Hematopoietic multipotent progenitor cell treated with erythropoietin and hydrocortisone succinate and interleukin-3 and kit ligand, for 17 days (in vitro differentiated cells): ENCODE measurements at regions not wholly inside any gene's neighbourhood (a gene's known extent, or its start where the extent isn't known, plus 50 kb on each side); places are given as distances from the start of the nearest gene placed in this dataset.
"Not testable (repeated sequence)": the region's sequence is repeated elsewhere in the genome, so short reads cannot be mapped to it uniquely, and the experiment has no call there.

Experiments
- DNase-seq: peaks from one replicate; pipeline ENCODE4 v3.0.0-alpha.2; 2015; ENCODE audit warnings: low spot score

DNA sequence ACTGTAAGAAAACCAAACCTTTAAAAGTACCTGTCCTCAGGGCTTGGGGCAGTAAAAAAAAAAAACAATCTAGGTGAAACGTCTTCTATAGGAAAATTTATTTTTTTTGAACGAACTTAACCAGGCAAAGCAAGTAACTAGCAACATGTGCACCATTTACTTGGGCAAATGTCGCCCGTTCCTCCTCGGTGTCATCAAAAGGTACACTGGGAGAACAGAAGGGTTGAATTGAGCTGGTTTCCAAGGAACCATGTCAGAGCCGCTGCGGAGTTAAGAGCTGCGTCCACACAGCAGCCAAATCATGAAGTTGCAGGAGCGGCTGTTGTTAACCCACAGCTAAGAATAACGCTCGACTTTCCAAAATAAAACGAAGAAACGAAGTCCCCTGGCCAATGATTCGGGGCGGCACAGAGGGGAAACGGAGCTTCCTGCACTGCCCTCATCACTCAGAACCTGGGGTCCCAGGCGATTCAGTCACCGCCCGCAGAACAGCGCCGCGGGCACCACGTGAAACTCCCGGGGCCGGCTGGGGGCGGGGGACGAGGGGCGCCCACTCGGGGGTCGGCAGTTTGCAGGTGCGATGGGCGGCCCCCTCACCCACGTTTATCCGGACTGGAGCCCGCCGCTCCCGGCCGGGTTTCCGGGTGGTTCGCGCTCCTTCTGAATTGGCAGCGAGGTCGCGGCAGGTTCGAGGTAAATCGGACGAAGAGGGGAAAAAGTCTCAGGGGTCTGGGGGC is 53.6 kb upstream of the PLGLB1 start:
- DNase-seq = peak; percentile 33

DNA sequence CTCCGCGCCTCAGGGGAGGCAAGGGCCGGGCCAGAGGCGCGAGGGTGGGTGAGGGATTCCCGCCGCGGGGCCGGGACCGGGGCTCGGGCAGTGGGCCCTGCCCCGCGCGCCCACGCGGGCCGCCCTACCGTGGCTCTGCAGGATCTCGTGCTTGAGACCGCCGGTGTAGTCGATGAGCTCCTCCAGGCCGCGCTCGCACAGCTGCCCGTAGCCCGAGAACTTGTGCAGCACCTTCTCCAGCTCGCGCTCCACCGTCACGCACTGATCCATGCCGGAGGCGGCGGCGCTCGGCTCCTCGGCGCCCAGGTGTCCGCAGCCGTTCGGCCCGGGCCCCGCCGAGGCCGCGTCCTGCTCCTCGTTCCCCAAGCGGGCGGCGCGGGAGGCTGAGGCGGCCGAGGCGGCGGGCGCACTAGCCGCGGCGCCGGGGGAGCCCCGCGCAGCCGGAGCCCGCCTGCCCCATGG is 54.2 kb upstream of the PLGLB1 start:
- peak; percentile 63 for DNase-seq

DNA sequence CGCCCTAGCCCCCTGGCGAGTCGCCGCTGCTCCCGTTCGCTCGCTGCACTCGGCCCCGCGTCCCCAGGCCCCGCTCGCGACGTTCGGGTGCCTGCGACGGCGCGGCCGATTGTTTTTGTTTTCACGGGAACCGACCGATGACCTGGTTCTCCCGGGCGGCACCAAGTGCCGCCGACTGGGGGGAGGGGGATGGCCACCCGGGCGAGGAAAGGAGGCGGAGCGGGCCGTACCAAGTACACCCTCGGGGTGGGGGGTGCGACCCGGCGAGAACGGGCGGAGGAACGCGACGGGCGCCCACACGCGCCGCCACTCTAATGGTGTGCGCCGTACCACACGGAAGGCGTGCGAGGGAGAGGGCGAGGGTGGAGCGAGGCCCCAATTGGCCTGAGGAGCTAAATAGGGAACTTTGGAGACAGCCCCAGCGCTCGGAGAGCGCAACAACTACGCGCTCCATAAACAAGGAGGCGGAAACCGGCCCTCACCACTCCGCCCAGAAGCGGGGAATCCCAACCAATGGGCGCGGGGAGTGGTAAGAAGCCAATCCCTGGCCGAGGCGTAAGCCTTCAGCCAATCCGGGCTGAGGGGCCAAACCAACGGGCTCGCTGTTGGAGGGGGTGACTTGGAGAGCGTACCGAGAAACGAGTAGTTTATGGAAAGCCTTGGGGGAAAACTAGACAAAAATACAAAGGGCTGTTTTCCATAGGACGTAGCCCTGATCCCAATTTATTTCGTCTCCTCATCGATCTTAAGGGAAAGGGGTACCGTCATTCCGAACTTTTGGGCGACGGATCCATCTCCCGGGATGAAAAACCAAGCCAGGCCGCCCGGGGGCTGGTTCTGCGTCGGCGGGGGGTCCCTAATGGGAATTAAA is 54.8 kb upstream of the PLGLB1 start:
- DNase-seq = peak; percentile 93

DNA sequence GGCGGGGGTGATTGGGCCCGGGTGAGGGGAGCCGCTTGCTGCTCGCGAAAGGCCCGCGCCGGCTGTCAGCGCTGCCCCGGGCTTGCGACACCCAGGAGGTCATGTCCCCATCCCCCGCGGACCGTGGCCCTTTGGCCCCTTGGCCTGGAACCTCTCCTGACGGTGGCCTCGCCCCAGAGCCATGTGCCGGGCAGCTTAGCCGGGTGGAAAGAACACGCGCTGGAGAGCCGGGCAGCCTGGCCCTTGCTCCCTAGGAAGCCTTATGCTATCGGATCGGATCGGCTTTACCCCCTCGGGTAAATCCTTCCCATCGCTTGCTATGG is 55.4 kb upstream of the PLGLB1 start:
- DNase-seq = not testable (repeated sequence)

DNA sequence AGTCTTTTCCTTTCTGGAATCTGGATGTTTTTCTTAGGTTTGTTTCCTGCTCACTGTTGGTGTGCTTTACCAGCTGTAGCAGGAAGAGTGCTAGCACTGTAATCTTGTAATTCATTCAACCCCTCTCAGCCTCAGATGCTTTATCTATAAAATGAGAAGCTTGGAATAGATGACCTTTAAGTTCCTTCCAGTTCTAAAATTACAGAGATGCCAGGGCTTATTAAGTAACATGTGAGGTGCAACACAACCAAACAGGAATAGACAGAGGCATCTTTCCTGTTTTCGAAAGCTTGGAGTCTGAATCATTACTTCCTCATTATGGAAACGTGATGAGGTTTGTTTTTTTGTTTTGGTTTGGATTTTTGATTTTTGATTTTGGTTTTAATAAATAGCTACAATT is 60.1 kb upstream of the PLGLB1 start:
- not testable (repeated sequence) for DNase-seq

DNA sequence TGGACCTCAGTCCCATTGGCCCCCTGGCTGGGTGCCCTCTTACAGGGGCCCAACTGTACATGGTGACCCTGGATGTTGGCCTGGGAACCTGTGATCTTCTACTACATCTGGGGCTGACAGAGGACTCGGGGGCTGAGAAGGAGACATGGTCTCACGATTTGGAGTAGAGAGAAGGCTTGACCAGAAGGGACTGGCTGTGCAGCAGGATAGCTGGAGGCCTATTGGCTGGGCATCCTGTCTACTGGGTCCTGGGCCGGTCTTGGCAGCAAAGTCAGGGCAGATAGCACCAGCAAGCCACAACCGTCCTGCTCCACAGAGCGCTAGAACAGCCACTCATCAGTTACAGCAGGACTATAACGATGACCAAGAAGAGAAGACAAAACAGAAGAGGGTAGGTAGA is 66.4 kb upstream of the PLGLB1 start:
- not testable (repeated sequence) for DNase-seq

DNA sequence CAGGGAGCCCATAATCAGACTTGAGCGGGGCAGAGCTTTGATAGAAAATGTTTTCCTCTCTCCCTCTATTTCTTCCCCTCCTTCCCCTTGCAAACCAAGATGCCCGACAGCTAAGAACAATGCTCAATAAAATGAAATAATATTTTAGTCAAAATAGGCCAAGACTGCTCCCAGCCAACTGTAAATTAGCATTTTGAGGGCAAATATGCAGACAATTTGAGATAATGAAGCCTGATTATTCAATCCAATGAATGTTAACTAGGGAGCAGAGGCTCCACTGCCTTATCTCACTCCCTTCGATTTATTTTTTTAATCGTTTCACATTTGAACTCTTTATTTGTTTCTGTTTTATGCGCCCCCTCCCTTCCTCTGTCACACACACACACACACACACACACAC is 67.8 kb upstream of the PLGLB1 start:
- not testable (repeated sequence) for DNase-seq

DNA sequence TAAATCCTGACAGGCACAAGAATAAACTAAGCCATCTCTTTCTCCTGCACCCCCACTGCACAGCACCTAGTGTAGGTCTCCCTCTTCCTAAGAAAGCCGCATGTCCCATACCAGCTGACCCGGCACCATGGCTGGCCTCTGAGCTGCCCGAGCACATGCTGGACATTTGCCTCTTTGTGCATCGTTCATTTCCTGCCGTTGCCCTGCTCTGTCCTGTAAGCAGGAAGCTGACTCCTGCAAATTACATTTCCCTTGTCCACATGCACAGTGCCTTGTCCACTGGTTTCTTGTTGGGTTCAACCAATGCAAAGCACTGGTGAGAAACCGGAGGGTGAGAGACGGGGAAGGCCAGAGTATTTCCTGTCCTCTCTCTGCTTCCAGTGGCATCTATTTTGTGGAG is 71.6 kb upstream of the PLGLB1 start:
- not testable (repeated sequence) for DNase-seq

DNA sequence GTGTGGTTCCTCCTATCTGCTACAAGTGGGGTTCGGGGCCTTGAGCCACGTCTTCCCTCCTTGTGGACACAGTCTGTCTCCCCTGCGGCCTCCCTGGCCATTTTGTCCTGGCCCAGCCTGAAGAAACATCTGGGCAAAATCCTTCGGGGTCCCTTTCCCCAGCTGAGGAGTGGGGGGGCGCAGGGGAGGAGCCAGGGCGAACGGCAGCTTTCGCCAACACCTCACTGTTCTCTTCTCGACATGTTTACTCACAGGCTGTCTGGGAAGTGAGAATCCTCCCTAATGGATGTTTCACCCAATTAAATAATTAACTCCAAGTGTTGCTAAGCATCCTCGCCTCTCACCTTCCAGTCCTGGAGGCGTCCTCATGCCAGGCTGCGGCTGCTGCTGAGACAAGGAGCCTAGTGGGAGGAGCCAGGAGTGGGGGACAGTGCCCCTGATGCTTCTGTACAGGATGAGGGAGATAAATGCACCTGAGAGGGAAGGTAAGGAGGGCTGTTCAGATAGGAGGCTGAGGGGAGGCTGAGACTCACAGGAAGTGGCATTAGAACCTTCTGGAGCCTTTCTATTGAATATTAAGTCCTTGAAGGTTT is 72.4 kb upstream of the PLGLB1 start:
- DNase-seq = not testable (repeated sequence)

DNA sequence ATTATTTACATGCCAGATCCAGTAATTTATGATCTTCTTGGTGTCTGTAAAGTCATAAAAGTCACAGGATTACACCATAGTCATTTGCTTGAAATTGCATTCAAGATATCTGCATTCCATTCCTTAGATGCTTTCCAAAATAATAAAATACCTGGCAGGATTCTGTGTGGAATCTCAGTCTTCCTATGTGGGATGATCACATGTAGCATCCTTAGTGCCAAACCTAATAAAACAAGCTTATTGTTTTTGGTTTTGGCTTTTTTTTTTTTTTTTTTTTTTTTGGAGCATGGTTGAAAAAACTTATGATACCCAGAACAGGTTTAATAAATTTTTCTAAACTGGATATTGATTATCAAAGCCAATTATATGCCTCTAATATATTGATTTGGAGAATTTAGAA is 74.2 kb upstream of the PLGLB1 start:
- not testable (repeated sequence) for DNase-seq

DNA sequence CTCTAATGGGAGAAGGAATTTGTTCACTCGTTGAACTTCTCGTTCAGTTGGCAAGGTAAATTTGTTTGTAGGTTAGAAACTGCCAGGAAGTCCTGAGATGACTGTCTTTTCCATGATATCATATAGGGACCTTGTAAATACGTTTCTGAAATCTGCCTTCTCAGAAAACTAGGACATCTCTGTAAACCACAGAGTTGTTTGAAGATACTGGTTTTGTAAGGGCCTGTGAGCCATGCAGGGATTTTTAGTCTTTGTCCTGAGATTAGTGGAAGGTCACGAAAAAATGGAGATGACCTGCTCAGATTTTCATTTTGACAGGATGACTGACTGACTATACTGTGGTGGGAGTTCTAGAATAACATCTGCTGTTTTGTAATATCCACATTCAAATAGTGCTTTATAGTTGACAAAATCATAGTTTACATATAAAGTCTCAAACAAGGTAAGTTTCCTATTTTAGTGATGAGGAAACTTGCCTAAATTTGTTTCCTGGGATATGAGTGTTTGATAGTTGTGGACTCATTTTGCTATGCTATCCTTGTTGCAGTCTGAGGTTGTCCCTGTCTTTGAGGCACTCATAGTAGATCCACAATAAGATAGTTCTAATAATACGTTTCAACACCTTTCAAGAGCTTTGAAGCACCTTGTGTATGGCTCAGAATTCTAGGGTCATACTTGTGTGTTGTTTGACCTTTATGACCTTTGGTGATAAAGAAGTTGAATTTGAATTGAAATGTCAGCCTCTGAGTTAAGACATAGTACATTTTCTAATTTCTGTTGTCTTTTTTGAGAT is 107.3 kb upstream of the PLGLB1 start:
- not testable (repeated sequence) for DNase-seq

DNA sequence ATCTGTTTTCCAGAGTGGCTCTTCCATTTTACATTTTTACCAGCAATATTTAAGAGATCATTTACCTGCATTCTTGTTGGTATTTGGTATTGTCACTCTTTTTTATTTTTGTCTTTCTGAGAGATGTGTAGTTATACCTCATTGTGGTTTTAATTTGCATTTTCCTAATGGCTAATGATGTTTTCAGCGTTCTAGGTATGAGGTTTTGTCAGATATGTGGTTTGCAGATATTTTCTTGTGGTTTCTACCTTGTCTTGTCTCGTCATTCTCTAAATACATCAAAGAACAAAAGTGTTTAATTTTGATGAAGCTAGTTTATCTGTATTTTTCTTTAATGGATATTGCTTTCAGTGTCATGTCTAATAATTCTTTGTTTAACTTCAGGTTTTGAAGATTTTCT is 110.9 kb upstream of the PLGLB1 start:
- not testable (repeated sequence) for DNase-seq

DNA sequence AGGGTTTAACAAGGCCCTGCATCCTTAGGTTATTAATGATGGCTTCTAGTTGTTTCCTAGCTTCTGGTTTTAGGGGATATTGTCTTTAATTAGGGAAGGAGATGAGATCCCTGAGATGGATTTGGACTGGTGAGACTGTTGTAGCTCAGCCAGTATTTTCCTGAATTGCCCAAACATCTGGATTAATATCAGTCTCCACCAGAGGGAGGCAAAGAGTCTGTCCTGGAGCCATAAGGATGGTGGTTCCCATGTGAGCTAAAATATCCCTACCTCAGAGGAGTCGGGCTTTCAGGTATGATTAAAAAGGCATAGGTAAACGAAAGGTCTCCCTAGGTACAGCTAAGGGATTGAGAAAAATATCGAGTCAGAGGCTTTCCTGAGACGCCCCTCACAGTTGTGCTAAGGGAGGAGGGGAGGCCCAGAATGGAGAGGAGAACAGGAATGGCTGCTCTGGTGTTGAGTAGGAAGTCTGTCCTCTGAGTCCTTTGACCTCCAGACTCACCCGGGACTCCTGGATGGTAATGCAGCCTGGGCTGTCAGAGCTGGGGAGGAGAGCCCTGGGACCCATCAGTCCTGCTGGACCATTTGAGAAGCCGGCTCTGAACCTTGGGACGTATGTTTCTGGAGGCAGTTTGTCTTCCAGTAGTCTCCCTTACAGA is 130.3 kb upstream of the PLGLB1 start:
- not testable (repeated sequence) for DNase-seq

DNA sequence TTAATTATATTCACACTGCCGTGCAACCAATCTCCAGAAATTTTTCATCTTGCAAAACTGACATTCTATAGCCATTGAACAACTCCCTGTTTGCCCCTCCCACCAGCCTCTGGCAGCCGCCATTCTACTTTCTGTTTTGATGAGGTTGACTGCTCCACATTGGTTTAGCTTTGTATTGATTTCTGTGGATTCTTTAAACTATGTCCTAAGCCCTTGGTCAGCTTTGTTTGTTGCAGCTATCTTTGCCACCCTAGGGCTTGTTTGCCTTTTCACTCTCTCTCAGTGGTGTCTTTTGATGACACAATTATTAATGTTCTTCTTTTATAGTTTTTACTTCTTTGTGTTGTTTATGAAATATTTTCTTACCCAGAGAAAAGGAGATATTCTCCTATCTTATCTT is 152.8 kb upstream of the PLGLB1 start:
- DNase-seq = not testable (repeated sequence)

DNA sequence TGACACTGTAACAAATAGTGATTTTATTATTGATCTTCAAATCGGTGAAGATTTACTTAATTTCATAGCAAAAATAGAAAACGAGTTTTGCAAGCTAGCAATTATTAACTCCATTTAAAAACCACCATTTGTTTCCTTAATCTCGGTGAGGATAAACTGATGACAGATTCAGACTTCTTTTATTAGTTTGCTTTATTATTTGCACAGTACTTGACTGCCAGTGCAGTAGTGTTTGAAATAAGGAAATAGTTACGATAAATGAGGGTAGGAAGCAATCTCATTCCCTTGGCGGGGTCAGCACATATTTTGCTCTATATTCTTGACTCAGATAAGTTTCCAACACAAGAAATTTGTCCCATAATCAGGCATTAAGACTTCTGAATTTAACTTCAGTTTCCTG is 161.7 kb upstream of the PLGLB1 start:
- not testable (repeated sequence) for DNase-seq

DNA sequence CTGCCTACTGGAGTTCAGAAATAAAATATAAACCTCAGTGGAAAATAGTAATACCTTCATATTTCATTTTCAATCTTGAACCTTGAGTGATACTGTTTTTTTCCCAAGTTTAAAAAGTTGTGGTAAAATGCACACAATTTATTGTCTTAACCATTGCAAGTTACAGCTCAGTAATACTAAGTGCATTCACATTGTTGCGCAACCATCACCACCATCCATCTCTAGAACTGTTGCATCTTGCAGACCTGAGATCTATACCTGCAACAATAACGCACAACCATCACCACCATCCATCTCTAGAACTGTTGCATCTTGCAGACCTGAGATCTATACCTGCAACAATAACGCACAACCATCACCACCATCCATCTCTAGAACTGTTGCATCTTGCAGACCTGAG is 162.6 kb upstream of the PLGLB1 start:
- not testable (repeated sequence) for DNase-seq

DNA sequence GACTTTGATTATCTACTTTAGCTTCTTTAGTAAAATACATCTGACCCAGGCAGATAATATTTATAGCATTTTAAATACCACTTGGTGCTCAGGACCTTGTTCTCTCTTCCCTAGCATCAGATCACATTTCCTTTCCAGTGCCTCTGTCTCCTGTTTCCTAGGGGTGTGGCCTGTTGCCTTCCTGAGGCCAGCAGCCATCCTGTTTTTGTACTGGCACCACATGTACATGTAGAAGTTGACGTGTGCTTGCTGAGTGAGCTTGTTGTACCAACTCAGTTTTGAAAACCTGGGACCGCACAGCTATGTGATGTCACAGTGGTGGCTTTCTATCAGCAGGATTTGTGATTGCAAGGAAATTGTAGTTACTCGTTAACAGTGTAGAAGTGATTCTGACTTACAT is 167.6 kb upstream of the PLGLB1 start:
- DNase-seq = not testable (repeated sequence)

DNA sequence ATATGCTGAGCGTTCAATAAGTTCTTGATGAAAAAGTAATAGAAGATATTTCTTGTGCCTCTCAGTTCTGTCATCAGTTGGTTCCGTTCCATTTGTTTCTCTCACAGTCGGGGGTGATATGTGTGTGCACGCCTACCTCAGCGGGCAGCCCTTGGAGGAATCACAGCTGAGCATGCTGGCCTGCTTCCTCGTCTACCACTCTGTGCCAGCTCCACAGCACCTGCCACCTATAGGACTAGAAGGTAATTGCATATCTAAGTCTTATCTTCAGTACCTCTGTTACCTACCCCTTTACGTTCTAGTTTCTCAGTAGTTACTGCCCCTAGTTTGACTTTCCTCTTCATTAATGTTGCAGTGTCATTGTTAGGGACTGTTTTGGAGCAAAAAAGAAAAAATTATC is 171.7 kb upstream of the PLGLB1 start:
- not testable (repeated sequence) for DNase-seq

DNA sequence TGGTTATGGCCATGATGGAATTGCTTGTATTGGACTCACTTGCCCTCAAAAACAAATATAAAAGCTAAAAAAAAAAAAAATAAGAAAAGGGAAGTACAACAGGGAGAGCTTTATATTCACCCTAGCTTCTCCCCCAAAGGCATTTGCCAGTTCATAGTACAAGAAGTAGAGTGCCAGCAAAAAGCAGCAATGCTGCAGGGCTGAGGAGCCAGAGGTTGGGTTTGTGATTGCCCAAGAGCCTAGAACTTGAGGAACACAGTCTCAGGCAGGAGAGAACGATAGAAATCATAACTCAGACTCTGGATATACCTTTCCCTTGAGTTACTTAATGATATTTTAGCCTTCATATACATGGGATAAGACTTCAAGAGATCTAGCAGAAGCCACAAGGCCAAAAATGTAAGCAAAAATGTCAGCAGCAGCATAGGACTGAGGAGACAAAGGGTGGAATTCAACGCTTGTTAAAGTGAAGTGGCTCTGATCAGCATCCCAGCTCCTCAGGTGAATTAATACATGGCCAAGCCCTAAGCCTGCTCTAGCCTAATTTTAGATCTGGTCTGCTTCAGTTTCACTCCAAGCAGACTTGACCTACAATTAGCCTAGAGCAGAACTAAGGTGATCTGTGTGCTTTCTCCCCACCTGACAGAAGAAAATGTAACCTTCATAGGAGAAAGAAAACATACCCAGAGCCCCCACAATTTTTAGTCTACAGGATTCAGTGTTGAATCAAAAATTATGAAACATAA is 172.8 kb upstream of the PLGLB1 start:
- not testable (repeated sequence) for DNase-seq

DNA sequence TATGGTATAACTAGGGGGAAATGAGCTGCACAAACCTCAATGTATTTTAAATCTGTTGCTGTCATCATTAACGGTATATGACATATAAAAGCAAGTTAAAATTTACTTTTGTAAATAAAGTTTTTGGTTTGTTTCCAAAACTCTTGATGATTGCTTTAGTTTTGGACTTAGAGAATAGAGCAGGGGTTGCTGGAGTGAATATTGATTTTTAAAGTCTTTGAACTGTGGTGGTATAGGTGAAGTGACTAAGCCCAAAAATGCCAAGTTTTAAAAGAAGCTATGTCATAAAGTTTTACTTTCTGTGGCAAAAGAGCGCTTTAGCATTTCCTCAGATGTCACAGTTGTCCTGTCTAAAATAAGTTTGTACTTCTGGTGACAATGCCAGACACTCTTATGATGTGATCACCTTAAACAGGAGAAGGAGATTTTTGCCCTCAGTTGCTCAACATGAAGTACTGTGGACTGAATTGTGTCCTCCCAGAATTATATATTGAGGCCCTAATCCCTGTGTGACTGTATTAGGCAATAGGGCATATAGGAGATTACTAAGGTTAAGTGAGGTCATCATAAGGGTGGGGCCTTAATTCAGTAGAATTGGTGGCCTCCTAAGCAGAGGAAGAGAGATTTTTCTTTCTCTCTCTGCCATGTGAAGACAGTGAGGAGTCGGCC is 175.2 kb upstream of the PLGLB1 start:
- not testable (repeated sequence) for DNase-seq
